Cardiac fibroblast (primary cell): ENCODE measurements at regions not wholly inside any gene's neighbourhood (a gene's known extent, or its start where the extent isn't known, plus 50 kb on each side); places are given as distances from the start of the nearest gene placed in this dataset.

Source experiments
- DNase-seq, 2 donors: peaks; one replicate each; pipeline versions ENCODE4 v3.0.0 to v3.0.0-alpha.2; 2010; ENCODE audit warnings: low read depth in 2 of 2
- H3K4me3 ChIP-seq, 2 donors: replicated peaks in 1 of 2; 1 replicate in 1 of 2; 2 replicates in 1 of 2; pipeline ENCODE4 v1.5.1; 2011; ENCODE audit warnings: low read depth in 2 of 2, low read length in 2 of 2, mild to moderate bottlenecking in 2 of 2, moderate library complexity in 1 of 2
- CTCF ChIP-seq: IDR thresholded peaks from one replicate; pipeline ENCODE4 v1.5.1; 2011; ENCODE audit warnings: low read depth, mild to moderate bottlenecking, low read length, inconsistent platforms

GRCh38 chr3:187545366-187545765 is 124.8 kb downstream of the SST start:
- no peak for DNase-seq
- no peak for TF ChIP-seq CTCF

DNA sequence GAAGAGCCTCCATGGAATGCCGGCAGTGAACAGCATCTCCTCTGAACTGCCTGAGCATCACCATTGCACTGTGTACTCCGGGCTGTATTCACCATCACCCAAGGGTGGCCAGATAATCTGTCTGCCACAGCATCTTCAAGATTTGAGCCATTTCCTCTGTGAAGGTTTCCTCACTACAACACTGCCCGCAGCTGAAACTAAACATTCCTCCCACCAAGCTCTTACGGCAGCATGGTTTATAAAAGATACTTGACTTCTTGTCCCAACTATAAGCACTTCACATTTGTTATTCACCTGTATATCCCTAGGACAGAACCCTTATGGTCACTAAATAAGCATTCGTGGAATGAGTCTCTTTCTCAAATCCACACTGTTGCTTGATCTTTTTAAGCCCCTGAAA is 125.9 kb downstream of the SST start:
- no peak for TF ChIP-seq CTCF
- no peak overlapping the region for H3K4me3 ChIP-seq
- no peak for DNase-seq

More at GRCh38 chr3:187545366-187545765, 124.8 kb downstream of the SST start:
- no peak overlapping the region for H3K4me3 ChIP-seq

DNA sequence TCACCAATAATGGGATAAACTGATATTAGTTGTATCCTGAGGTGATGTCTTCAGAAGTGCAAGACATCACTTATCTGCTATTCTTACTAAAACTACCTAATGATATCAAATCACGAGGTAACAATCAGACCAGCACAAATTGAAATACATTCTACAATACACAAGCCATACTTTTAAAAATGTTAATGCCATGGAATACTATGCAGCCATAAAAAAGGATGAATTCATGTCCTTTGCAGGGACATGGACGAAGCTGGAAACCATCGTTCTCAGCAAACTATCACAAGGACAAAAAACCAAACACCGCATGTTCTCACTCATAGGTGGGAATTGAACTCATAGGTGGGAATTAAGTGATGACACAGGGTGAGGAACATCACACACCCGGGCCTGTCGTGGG is 129.3 kb downstream of the SST start:
- TF ChIP-seq CTCF, result no peak
- no peak overlapping the region for H3K4me3 ChIP-seq
- DNase-seq, result no peak

DNA sequence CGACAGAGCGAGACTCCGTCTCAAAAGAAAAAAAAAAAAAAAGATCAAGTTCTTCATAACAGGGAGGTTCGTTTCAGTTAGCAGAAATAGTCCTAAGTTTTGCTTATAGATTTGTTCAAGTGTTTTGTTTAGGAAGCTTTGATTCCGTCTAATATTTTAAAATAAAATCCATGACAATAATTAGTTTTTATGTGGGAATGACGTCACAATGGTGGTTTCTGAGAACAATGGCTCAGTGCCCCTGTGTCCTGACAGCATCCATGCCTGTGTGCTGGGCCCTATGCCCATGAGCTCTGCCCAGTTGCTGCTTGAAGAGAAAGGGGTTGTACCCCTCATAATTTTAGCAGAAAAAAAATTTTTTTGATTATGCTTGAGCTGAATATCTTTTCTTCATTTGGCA is 134.0 kb downstream of the SST start:
- H3K4me3 ChIP-seq, result no peak overlapping the region
- no peak for DNase-seq
- no peak for TF ChIP-seq CTCF

- no peak for DNase-seq
- TF ChIP-seq CTCF, result no peak
- H3K4me3 ChIP-seq, result no peak overlapping the region
Observed at GRCh38 chr3:187533797-187534196, 136.4 kb downstream of the SST start.

- no peak for DNase-seq
- TF ChIP-seq CTCF, result no peak
- H3K4me3 ChIP-seq, result no peak overlapping the region
Observed at GRCh38 chr3:187531831-187532230, 138.4 kb downstream of the SST start.

DNA sequence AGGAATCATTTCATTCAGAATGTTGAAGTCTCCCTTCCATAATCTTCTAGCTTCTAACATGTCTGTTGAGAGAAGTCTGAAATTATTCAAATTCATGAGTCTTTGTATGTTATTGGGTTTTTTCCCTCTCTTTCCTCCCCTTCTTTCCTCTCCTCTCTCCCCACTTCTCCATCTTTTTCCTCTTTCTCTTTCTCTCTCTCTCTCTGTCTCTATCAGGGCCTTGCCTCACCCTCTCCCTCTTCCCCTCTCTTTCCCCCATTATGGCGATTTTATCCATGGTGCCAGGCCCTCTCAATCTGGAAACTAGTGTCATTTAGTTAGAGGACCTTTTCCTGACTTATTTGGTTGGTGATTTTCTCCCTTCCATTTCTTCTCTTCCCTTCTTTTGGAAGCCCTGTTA is 147.3 kb downstream of the SST start:
- DNase-seq, result no peak
- TF ChIP-seq CTCF, result no peak
- H3K4me3 ChIP-seq, result no peak overlapping the region
